ENCODE measurements at regions not wholly inside any gene's neighbourhood (a gene's known extent, or its start where the extent isn't known, plus 50 kb on each side); places are given as distances from the start of the nearest gene placed in this dataset.

DNA sequence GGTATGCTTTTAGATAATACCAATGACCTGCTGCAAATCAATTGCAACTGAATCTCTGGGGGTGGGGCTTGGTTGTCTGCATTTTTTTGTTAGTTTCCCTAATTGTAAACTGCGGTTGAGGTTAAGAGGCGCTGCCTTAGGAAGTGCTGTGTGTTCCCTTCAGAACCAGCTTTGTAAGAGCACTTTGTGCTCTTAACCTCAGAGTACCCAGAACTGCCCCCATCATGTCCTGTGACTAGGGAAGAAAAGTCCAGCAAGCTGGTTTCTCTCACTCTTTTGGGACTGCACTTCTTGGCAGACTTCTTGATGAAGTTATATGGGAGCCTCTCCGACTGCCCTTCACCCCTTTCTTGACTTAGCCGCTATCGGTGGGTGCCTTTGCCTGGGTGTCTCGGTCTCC is 245.5 kb upstream of the CXCR4 start:
- no peak for TF ChIP-seq CTCF (conservative IDR thresholded peaks at IDR 0.05)
- no peak for TF ChIP-seq EZH2 (IDR thresholded peaks at IDR 0.05; ENCODE audit: low read depth)
